OCI-LY1 (cell line): ENCODE measurements at regions not wholly inside any gene's neighbourhood (a gene's known extent, or its start where the extent isn't known, plus 50 kb on each side); places are given as distances from the start of the nearest gene placed in this dataset.

Experiments
- CTCF ChIP-seq: fragments of 200-600 bp; sonication (generic), shearing (Covaris generic); IDR thresholded peaks from 2 replicates; pipeline ENCODE4 v1.5.1; 2017; ENCODE audit warnings: mild to moderate bottlenecking, antibody characterized with exemption, low read length, moderate library complexity, mixed read lengths
- EZH2 ChIP-seq: fragments of 200-600 bp; sonication (generic), shearing (Covaris generic); IDR thresholded peaks from 2 replicates; pipeline ENCODE4 v1.8.0; 2017; ENCODE audit warnings: borderline replicate concordance, mixed run types, mild to moderate bottlenecking, antibody characterized with exemption, low read length, moderate library complexity, mixed read lengths

GRCh38 chr13:82501834-82502233 is 1380.4 kb downstream of the SLITRK1 start:
- TF ChIP-seq CTCF (no peak), EZH2 (no peak)
